CD14-positive monocyte (primary cell): ENCODE measurements at regions not wholly inside any gene's neighbourhood (a gene's known extent, or its start where the extent isn't known, plus 50 kb on each side); places are given as distances from the start of the nearest gene placed in this dataset.

Source experiments
- DNase-seq, 3 donors: peaks; one replicate each; pipeline ENCODE4 v3.0.0-alpha.2; 2011 to 2022
- H2AFZ ChIP-seq: 2 replicates; pipeline ENCODE4 v1.6.0; 2012; ENCODE audit warnings: mild to moderate bottlenecking, low read depth, low read length, inconsistent platforms; ENCODE audit not compliant: insufficient read depth, poor library complexity, severe bottlenecking
- H3K27ac ChIP-seq, 2 donors: 1 replicate in 1 of 2; 2 replicates in 1 of 2; pipeline ENCODE4 v1.5.1; 2012 to 2013; ENCODE audit warnings: low read length in 2 of 2, control low read depth in 1 of 2, inconsistent platforms in 1 of 2, low read depth in 1 of 2, mild to moderate bottlenecking in 1 of 2
- H3K27me3 ChIP-seq, 2 donors: one replicate each; pipeline versions ENCODE4 v1.6.0 to v1.6.1; 2011 to 2013; ENCODE audit warnings: low read length in 2 of 2; ENCODE audit not compliant: control insufficient read depth in 2 of 2, insufficient read depth in 2 of 2
- H3K36me3 ChIP-seq, 2 donors: replicated peaks in 1 of 2; 1 replicate in 1 of 2; 2 replicates in 1 of 2; pipeline versions ENCODE4 v1.5.1 to v1.6.1; 2012 to 2013; ENCODE audit warnings: low read length in 2 of 2, control low read depth in 1 of 2, inconsistent platforms in 1 of 2, mild to moderate bottlenecking in 1 of 2; ENCODE audit not compliant: insufficient read depth in 2 of 2, control insufficient read depth in 1 of 2
- H3K4me1 ChIP-seq, 2 donors: 1 replicate in 1 of 2; 2 replicates in 1 of 2; pipeline versions ENCODE4 v1.5.1 to v1.6.1; 2012 to 2013; ENCODE audit warnings: low read length in 2 of 2, control low read depth in 1 of 2, inconsistent platforms in 1 of 2, mild to moderate bottlenecking in 1 of 2, moderate library complexity in 1 of 2; ENCODE audit not compliant: insufficient read depth in 2 of 2, control insufficient read depth in 1 of 2
- H3K4me2 ChIP-seq: replicated peaks from 2 replicates; pipeline ENCODE3; 2012; ENCODE audit warnings: low read length, moderate library complexity, mild to moderate bottlenecking; ENCODE audit not compliant: poor library complexity, severe bottlenecking; ENCODE audit errors: extremely low read depth
- H3K4me3 ChIP-seq, 3 experiments: fragments of 200-600 bp in 1 of 3; sonication (generic) in 1 of 3; replicated peaks in 1 of 3; 1 replicate in 2 of 3; 2 replicates in 1 of 3; pipeline ENCODE4 v1.5.1; 2011 to 2013; ENCODE audit warnings: low read length in 3 of 3, mild to moderate bottlenecking in 3 of 3, control low read depth in 2 of 3, low read depth in 2 of 3, inconsistent platforms in 1 of 3, moderate library complexity in 1 of 3
- H3K79me2 ChIP-seq: 2 replicates; pipeline ENCODE4 v1.6.0; 2012; ENCODE audit warnings: mild to moderate bottlenecking, control low read depth, inconsistent platforms, low read length, moderate library complexity; ENCODE audit not compliant: insufficient read depth
- H3K9ac ChIP-seq: 2 replicates; pipeline ENCODE4 v1.6.0; 2017; ENCODE audit warnings: low read length, mild to moderate bottlenecking; ENCODE audit not compliant: insufficient read depth, poor library complexity, severe bottlenecking
- H3K9me3 ChIP-seq, 2 donors: replicated peaks in 1 of 2; 1 replicate in 1 of 2; 2 replicates in 1 of 2; pipeline versions ENCODE4 v1.5.1 to v1.6.1; 2012 to 2013; ENCODE audit warnings: low read length in 2 of 2, control low read depth in 1 of 2; ENCODE audit not compliant: control insufficient read depth in 1 of 2, insufficient read depth in 1 of 2
- H4K20me1 ChIP-seq: 2 replicates; pipeline ENCODE4 v1.6.0; 2012; ENCODE audit warnings: mild to moderate bottlenecking, low read length, control low read depth, moderate library complexity; ENCODE audit not compliant: insufficient read depth
- H3K27ac Mint-ChIP-seq, 7 donors: one replicate each; pipeline ENCODE4 v1.8.0; 2020; ENCODE audit warnings: mild to moderate bottlenecking in 7 of 7, mixed read lengths in 7 of 7, moderate library complexity in 6 of 7, inconsistent platforms in 2 of 7
- H3K27me3 Mint-ChIP-seq, 3 donors: one replicate each; pipeline ENCODE4 v1.8.0; 2021 to 2022; ENCODE audit warnings: low read depth in 3 of 3, mild to moderate bottlenecking in 3 of 3, mixed read lengths in 3 of 3, moderate library complexity in 3 of 3, inconsistent platforms in 1 of 3
- H3K36me3 Mint-ChIP-seq, 2 donors: one replicate each; pipeline ENCODE4 v1.8.0; 2020; ENCODE audit warnings: mixed read lengths in 2 of 2, inconsistent platforms in 1 of 2, mild to moderate bottlenecking in 1 of 2
- H3K4me1 Mint-ChIP-seq: one replicate; pipeline ENCODE4 v1.8.0; 2020; ENCODE audit warnings: mild to moderate bottlenecking, mixed read lengths
- H3K4me3 Mint-ChIP-seq, 2 donors: one replicate each; pipeline ENCODE4 v1.8.0; 2020; ENCODE audit warnings: mild to moderate bottlenecking in 2 of 2, mixed read lengths in 2 of 2, moderate library complexity in 1 of 2
- H3K9me3 Mint-ChIP-seq, 7 donors: one replicate each; pipeline ENCODE4 v1.8.0; 2020 to 2022; ENCODE audit warnings: mixed read lengths in 7 of 7, mild to moderate bottlenecking in 6 of 7, moderate library complexity in 6 of 7, inconsistent platforms in 2 of 7
- WGBS: methylation state at CpG from one replicate; pipeline ENCODE4 v1.1.5; 2013; ENCODE audit warnings: missing lambda C conversion rate; ENCODE audit not compliant: insufficient coverage; 5-methylcytosine and 5-hydroxymethylcytosine counted together
- intact Hi-C, 2 donors: fragments of 100-400 bp; cut with micrococcal nuclease; formaldehyde crosslinking; loops; one replicate each; pipeline versions ENCODE4 v1.15.0 to v1.15.1; 2023
- TF ChIP-seq, protein P1 (sequence below): fragments of 200-600 bp; IDR thresholded peaks from one replicate; pipeline ENCODE4 v1.8.0; 2022; ENCODE audit warnings: antibody characterized with exemption, mild to moderate bottlenecking

- Histone ChIP-seq H3K9ac (no peak overlapping the region), H3K9me3 (no peaks in the 10 kb centered on the region), H3K4me3 (no peak overlapping the region), H3K27ac (peak overlapping the region in 1 of 2 donors; percentile 10), H3K27me3 (no peaks in the 10 kb centered on the region), H4K20me1 (no peaks in the 10 kb centered on the region), H2AFZ (no peak overlapping the region), H3K36me3 (no peaks in the 10 kb centered on the region), H3K79me2 (no peaks in the 10 kb centered on the region), H3K4me2 (no peak overlapping the region), H3K4me1 (peaks cover 41 to 61% of the 10 kb centered on the region in 2 donors)
- Mint-ChIP-seq H3K4me1 (peaks cover 52% of the 10 kb centered on the region), H3K9me3 (peaks cover 0 to 7% (median 2%) of the 10 kb centered on the region in 7 donors), H3K4me3 (no peak overlapping the region), H3K36me3 (peaks cover 12 to 20% of the 10 kb centered on the region in 2 donors), H3K27me3 (peaks cover 0 to 3% (median 1%) of the 10 kb centered on the region in 3 donors), H3K27ac (peak overlapping the region in 6 of 7 donors; percentile 0 to 73 (median 46))
- peak in 2 of 3 donors; percentile 52 to 54 for DNase-seq
- WGBS = 48% methylated on average over 6 of the region's 6 CpGs
- intact Hi-C loops = loop anchor here in 1 of 2 donors (2.0 kb wide), 1 partner anchor 15 kb away; no protein-coding TSS in a partner anchor
- TF ChIP-seq, protein P1, sequence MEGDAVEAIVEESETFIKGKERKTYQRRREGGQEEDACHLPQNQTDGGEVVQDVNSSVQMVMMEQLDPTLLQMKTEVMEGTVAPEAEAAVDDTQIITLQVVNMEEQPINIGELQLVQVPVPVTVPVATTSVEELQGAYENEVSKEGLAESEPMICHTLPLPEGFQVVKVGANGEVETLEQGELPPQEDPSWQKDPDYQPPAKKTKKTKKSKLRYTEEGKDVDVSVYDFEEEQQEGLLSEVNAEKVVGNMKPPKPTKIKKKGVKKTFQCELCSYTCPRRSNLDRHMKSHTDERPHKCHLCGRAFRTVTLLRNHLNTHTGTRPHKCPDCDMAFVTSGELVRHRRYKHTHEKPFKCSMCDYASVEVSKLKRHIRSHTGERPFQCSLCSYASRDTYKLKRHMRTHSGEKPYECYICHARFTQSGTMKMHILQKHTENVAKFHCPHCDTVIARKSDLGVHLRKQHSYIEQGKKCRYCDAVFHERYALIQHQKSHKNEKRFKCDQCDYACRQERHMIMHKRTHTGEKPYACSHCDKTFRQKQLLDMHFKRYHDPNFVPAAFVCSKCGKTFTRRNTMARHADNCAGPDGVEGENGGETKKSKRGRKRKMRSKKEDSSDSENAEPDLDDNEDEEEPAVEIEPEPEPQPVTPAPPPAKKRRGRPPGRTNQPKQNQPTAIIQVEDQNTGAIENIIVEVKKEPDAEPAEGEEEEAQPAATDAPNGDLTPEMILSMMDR = no peak
These were observed 77.7 kb upstream of the CYP1B1 start for GRCh38 chr2:38153476-38154135.

GRCh38 chr2:38152913-38153312 is 77.0 kb upstream of the CYP1B1 start:
- H4K20me1 ChIP-seq = no peaks in the 10 kb centered on the region
- no peaks in the 10 kb centered on the region for H3K27me3 ChIP-seq
- Mint-ChIP-seq H3K4me1 (peaks cover 59% of the 10 kb centered on the region), H3K36me3 (peaks cover 12 to 21% of the 10 kb centered on the region in 2 donors), H3K27ac (no peak overlapping the region), H3K9me3 (peaks cover 0 to 7% (median 2%) of the 10 kb centered on the region in 7 donors), H3K27me3 (peaks cover 0 to 3% (median 1%) of the 10 kb centered on the region in 3 donors), H3K4me3 (no peak overlapping the region)
- H3K9me3 ChIP-seq = no peaks in the 10 kb centered on the region
- peak overlapping the region in 1 of 2 donors; percentile 66 for H3K27ac ChIP-seq
- no peaks in the 10 kb centered on the region for H3K36me3 ChIP-seq
- 80% methylated on average over 1 of the region's 1 CpG for WGBS
- peaks cover 48 to 68% of the 10 kb centered on the region in 2 donors for H3K4me1 ChIP-seq
- DNase-seq = no peak
- H3K9ac ChIP-seq = no peak overlapping the region
- H3K4me3 ChIP-seq = no peak overlapping the region
- TF ChIP-seq, protein P1 = no peak
- H3K4me2 ChIP-seq = no peak overlapping the region
- no peaks in the 10 kb centered on the region for H3K79me2 ChIP-seq
- intact Hi-C loops = no loop called here
- H2AFZ ChIP-seq = no peak overlapping the region
